ENCODE measurements at regions not wholly inside any gene's neighbourhood (a gene's known extent, or its start where the extent isn't known, plus 50 kb on each side); places are given as distances from the start of the nearest gene placed in this dataset.

GRCh38 chr17:33545124-33545523 is 252.0 kb upstream of the ASIC2 start:
- TF ChIP-seq CREB5 (CRISPR knock-in tag; IDR thresholded peaks at IDR 0.05; ENCODE audit: low read depth) (no peak), PPARA (CRISPR knock-in tag; IDR thresholded peaks at IDR 0.05; ENCODE audit: borderline replicate concordance) (no peak), ZFP3 (CRISPR knock-in tag; IDR thresholded peaks at IDR 0.05) (no peak), RARB (CRISPR knock-in tag; IDR thresholded peaks at IDR 0.05) (no peak), PATZ1 (CRISPR knock-in tag; IDR thresholded peaks at IDR 0.05; ENCODE audit: borderline replicate concordance) (no peak), POU6F1 (CRISPR knock-in tag; IDR thresholded peaks at IDR 0.05; ENCODE audit: borderline replicate concordance, low read depth) (no peak), ZNF70 (CRISPR knock-in tag; IDR thresholded peaks at IDR 0.05) (no peak), CSRNP3 (CRISPR knock-in tag; IDR thresholded peaks at IDR 0.05) (no peak)
- no peak for ATAC-seq

GRCh38 chr17:33550261-33550660 is 257.2 kb upstream of the ASIC2 start:
- ATAC-seq: no peak
- TF ChIP-seq ZNF70 (CRISPR knock-in tag; IDR thresholded peaks at IDR 0.05) (no peak), ZFP3 (CRISPR knock-in tag; IDR thresholded peaks at IDR 0.05) (no peak)

- TF ChIP-seq ARNTL (CRISPR knock-in tag; IDR thresholded peaks at IDR 0.05; ENCODE audit: borderline replicate concordance, low read depth) (no peak), ZNF8 (CRISPR knock-in tag; IDR thresholded peaks at IDR 0.05) (no peak), TSHZ2 (CRISPR knock-in tag; IDR thresholded peaks at IDR 0.05) (no peak), ZNF565 (CRISPR knock-in tag; conservative IDR thresholded peaks at IDR 0.05; ENCODE audit: low read depth) (no peak), PPARA (CRISPR knock-in tag; IDR thresholded peaks at IDR 0.05; ENCODE audit: borderline replicate concordance) (no peak), CREB5 (CRISPR knock-in tag; IDR thresholded peaks at IDR 0.05; ENCODE audit: low read depth) (no peak), RARB (CRISPR knock-in tag; IDR thresholded peaks at IDR 0.05) (no peak), SNAI2 (CRISPR knock-in tag; IDR thresholded peaks at IDR 0.05) (no peak), ZNF70 (CRISPR knock-in tag; IDR thresholded peaks at IDR 0.05) (no peak), CSRNP3 (CRISPR knock-in tag; IDR thresholded peaks at IDR 0.05) (no peak), ZFP3 (CRISPR knock-in tag; IDR thresholded peaks at IDR 0.05) (no peak), BACH2 (CRISPR knock-in tag; IDR thresholded peaks at IDR 0.05; ENCODE audit: borderline replicate concordance) (no peak)
- no peak for ATAC-seq
Measured at GRCh38 chr17:33551075-33551474, 258.0 kb upstream of the ASIC2 start.
